ENCODE measurements at regions not wholly inside any gene's neighbourhood (a gene's known extent, or its start where the extent isn't known, plus 50 kb on each side); places are given as distances from the start of the nearest gene placed in this dataset.

DNA sequence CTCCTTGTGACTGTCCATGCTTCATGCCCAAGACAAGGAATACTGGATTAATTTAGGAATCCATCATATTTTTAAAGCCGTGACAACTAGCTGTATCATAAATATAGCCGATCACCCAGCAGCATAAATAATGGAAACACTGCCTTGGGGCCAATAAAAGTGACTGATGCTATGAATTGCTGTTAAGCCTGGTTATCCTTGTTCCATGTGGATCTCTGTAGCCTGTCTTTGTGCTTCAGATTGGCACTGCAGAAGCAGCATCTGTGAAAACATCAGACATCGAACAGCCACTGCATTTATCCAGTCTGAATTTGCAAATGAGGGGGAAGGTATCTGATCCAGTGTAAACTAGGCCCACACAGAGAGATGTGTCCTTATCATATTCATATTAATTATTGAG is 1181.8 kb downstream of the SORCS1 start:
- TF ChIP-seq POLR2A (IDR thresholded peaks at IDR 0.05) = no peak
- TF ChIP-seq, protein P1, sequence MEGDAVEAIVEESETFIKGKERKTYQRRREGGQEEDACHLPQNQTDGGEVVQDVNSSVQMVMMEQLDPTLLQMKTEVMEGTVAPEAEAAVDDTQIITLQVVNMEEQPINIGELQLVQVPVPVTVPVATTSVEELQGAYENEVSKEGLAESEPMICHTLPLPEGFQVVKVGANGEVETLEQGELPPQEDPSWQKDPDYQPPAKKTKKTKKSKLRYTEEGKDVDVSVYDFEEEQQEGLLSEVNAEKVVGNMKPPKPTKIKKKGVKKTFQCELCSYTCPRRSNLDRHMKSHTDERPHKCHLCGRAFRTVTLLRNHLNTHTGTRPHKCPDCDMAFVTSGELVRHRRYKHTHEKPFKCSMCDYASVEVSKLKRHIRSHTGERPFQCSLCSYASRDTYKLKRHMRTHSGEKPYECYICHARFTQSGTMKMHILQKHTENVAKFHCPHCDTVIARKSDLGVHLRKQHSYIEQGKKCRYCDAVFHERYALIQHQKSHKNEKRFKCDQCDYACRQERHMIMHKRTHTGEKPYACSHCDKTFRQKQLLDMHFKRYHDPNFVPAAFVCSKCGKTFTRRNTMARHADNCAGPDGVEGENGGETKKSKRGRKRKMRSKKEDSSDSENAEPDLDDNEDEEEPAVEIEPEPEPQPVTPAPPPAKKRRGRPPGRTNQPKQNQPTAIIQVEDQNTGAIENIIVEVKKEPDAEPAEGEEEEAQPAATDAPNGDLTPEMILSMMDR (IDR thresholded peaks at IDR 0.05) = no peak
- WGBS, 4 donors = 47 to 64% (median 60%) methylated on average over 3 of the region's 3 CpGs
- intact Hi-C loops (cut with DNase I) = no loop called here

DNA sequence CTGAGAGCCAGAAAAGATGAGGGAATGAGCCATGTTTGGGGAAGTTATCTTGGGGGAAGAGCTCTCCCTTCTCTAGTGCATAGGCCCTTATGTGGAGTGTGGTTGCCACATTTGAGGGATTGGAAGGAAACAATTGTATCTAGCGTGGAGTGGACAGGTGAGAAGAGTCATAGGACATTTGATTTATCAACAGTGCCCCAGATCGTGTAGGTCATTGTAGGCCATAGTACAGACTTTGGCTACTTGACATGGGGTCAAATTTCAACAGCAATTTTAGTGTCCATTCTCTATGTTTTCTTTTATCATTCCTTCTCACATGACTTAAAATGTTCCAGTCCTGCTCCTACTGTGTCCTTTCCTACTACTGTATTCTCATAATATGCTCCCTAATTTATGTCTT is 1182.8 kb downstream of the SORCS1 start:
- intact Hi-C loops (cut with DNase I) = no loop called here
- H3K4me1 ChIP-seq (replicated peaks in 1 of 2) = no peaks in the 10 kb centered on the region
- H3K9me3 ChIP-seq (replicated peaks in 1 of 3) = no peaks in the 10 kb centered on the region
- no peak for DNase-seq
- H3K27ac ChIP-seq = no peak overlapping the region
- H3K4me3 ChIP-seq = no peak overlapping the region
- 52 to 85% (median 74%) methylated on average over 2 of the region's 2 CpGs for WGBS, 4 donors
- no peak for TF ChIP-seq POLR2A (IDR thresholded peaks at IDR 0.05)
- TF ChIP-seq, protein P1 (IDR thresholded peaks at IDR 0.05) = no peak
- no peaks in the 10 kb centered on the region for H3K36me3 ChIP-seq (replicated peaks in 1 of 2)
- H3K27me3 ChIP-seq = no peaks in the 10 kb centered on the region

More for the DNA sequence above, 1181.8 kb downstream of the SORCS1 start:
- Histone ChIP-seq H3K27me3 (no peaks in the 10 kb centered on the region), H3K4me1 (replicated peaks in 1 of 2) (no peaks in the 10 kb centered on the region), H3K36me3 (replicated peaks in 1 of 2) (no peaks in the 10 kb centered on the region), H3K4me3 (no peak overlapping the region), H3K9me3 (replicated peaks in 1 of 3) (no peaks in the 10 kb centered on the region), H3K27ac (no peak overlapping the region)
- DNase-seq = no peak

DNA sequence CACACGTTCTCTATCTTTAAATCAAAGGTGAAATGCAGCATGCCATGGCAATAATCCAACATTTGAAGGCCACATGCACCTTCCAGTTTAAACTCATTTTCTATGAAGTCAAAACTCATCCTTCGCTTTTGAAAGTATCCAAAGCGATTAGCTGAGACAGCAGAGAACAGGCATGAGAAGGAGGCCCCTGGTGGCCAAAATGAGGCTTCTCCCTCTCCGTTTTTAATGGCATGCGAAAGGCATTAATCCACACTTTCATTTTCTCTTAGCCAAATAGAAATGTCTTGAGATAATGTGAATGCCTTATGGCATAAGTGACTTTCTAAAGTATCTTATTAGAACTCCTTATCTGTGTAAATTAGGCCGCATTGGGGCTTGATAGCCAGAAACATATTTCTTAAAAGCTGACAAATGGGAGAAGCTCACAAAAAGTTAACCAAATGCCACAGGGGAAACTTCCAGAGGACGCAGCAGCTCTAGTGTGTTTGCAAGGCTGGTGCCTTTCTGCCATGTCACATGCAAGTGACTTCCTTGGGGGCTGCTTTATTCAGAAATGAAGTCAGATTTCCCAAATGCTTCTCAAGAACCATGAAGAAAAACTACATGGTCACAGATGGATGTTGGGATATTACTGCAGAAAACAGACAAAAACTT is 1189.6 kb downstream of the SORCS1 start:
- DNase-seq = peak in 6 of 7 donors; percentile 22 to 54 (median 38)
- 20 to 29% (median 24%) methylated on average over 7 of the region's 7 CpGs for WGBS, 4 donors
- H3K4me1 ChIP-seq (replicated peaks in 1 of 2) = no peaks in the 10 kb centered on the region
- H3K4me3 ChIP-seq = peak overlapping the region in 1 of 4 donors; percentile 53
- no peaks in the 10 kb centered on the region for H3K36me3 ChIP-seq (replicated peaks in 1 of 2)
- H3K27me3 ChIP-seq = no peaks in the 10 kb centered on the region
- no peaks in the 10 kb centered on the region for H3K9me3 ChIP-seq (replicated peaks in 1 of 3)
- intact Hi-C loops (cut with DNase I) = no loop called here
- TF ChIP-seq, protein P1 (IDR thresholded peaks at IDR 0.05) = peak; percentile 46 to 72 (median 53)
- TF ChIP-seq POLR2A (IDR thresholded peaks at IDR 0.05) = no peak
- no peak overlapping the region for H3K27ac ChIP-seq

DNA sequence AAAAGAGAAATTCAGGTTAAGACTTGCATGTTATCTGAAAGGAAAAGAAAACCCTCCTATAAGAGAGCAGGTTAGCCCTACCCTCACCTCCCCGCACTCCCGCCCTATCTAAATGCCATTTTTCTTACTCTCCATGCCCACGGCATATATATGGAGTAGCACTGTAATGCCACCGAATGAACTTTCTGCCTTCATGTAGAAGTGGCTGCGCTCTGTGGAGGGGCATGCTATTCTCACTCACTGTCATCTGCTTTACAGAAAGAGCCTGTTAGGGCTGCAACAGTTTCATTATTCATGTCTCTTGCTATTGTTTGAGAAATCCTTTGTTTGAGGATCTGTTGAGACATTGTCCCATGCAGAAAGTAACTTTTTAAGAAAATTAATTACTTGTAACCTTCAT is 1190.6 kb downstream of the SORCS1 start:
- no peaks in the 10 kb centered on the region for H3K36me3 ChIP-seq (replicated peaks in 1 of 2)
- H3K27me3 ChIP-seq = no peaks in the 10 kb centered on the region
- no peaks in the 10 kb centered on the region for H3K9me3 ChIP-seq (replicated peaks in 1 of 3)
- H3K27ac ChIP-seq = no peak overlapping the region
- no peak for DNase-seq
- no peaks in the 10 kb centered on the region for H3K4me1 ChIP-seq (replicated peaks in 1 of 2)
- TF ChIP-seq, protein P1 (IDR thresholded peaks at IDR 0.05) = no peak
- no peak for TF ChIP-seq POLR2A (IDR thresholded peaks at IDR 0.05)
- intact Hi-C loops (cut with DNase I) = no loop called here
- WGBS, 4 donors = 83 to 90% (median 88%) methylated on average over 5 of the region's 5 CpGs
- no peak overlapping the region for H3K4me3 ChIP-seq

Measured in adrenal gland (tissue), 9 donors.